KMS-11 (cell line): ENCODE measurements at regions not wholly inside any gene's neighbourhood (a gene's known extent, or its start where the extent isn't known, plus 50 kb on each side); places are given as distances from the start of the nearest gene placed in this dataset.

Source experiments
- H2AFZ ChIP-seq: fragments of 200-600 bp; sonication (generic); 2 replicates; pipeline ENCODE4 v1.6.1; 2016; ENCODE audit warnings: antibody characterized with exemption, mixed run types, low read depth
- H3K27ac ChIP-seq: fragments of 200-600 bp; sonication (generic); 2 replicates; pipeline ENCODE4 v1.6.1; 2016; ENCODE audit warnings: mild to moderate bottlenecking, mixed run types
- H3K27me3 ChIP-seq: fragments of 200-600 bp; sonication (generic); 2 replicates; pipeline ENCODE4 v1.6.1; 2017; ENCODE audit warnings: mild to moderate bottlenecking, low read depth, mixed run types, moderate library complexity; ENCODE audit not compliant: insufficient read depth
- H3K36me3 ChIP-seq: fragments of 200-600 bp; sonication (generic); 2 replicates; pipeline ENCODE4 v1.6.1; 2017; ENCODE audit warnings: mild to moderate bottlenecking, mixed run types; ENCODE audit not compliant: insufficient read depth
- H3K4me1 ChIP-seq: fragments of 200-600 bp; sonication (generic); 2 replicates; pipeline ENCODE4 v1.6.1; 2016; ENCODE audit warnings: mild to moderate bottlenecking, low read depth, mixed run types; ENCODE audit not compliant: poor library complexity, severe bottlenecking
- H3K4me2 ChIP-seq: fragments of 200-600 bp; sonication (generic); 2 replicates; pipeline ENCODE4 v1.7.0; 2016; ENCODE audit warnings: mild to moderate bottlenecking, mixed run types
- H3K4me3 ChIP-seq: fragments of 200-600 bp; sonication (generic); IDR thresholded peaks from 2 replicates; pipeline ENCODE4 v1.6.1; 2017; ENCODE audit warnings: low read depth, low read length, mixed read lengths; ENCODE audit not compliant: insufficient read depth
- H3K79me2 ChIP-seq: fragments of 200-600 bp; sonication (generic); 2 replicates; pipeline ENCODE4 v1.6.1; 2016; ENCODE audit warnings: low read depth, mixed run types; ENCODE audit not compliant: insufficient read depth
- H3K9ac ChIP-seq: fragments of 200-600 bp; sonication (generic); 2 replicates; pipeline ENCODE4 v1.6.1; 2016; ENCODE audit warnings: mild to moderate bottlenecking, mixed run types
- H4K20me1 ChIP-seq: fragments of 200-600 bp; sonication (generic); 2 replicates; pipeline ENCODE4 v1.6.1; 2016; ENCODE audit warnings: mild to moderate bottlenecking, mixed run types; ENCODE audit not compliant: insufficient read depth
- CTCF ChIP-seq: fragments of 200-600 bp; sonication (generic); conservative IDR thresholded peaks from 2 replicates; pipeline ENCODE4 v1.6.1; 2017; ENCODE audit warnings: low read depth, mild to moderate bottlenecking, antibody characterized with exemption, low read length, moderate library complexity, mixed read lengths

- Histone ChIP-seq H3K36me3 (no peaks in the 10 kb centered on the region), H3K27me3 (peaks cover 90% of the 10 kb centered on the region), H3K4me1 (no peaks in the 10 kb centered on the region), H3K4me2 (no peak overlapping the region), H3K79me2 (no peaks in the 10 kb centered on the region), H3K4me3 (no peak overlapping the region), H3K9ac (no peak overlapping the region), H3K27ac (no peak overlapping the region), H4K20me1 (no peaks in the 10 kb centered on the region), H2AFZ (no peak overlapping the region)
- TF ChIP-seq CTCF = no peak
Observed at GRCh38 chr20:63070301-63070625, 63.5 kb upstream of the BHLHE23 start.

DNA sequence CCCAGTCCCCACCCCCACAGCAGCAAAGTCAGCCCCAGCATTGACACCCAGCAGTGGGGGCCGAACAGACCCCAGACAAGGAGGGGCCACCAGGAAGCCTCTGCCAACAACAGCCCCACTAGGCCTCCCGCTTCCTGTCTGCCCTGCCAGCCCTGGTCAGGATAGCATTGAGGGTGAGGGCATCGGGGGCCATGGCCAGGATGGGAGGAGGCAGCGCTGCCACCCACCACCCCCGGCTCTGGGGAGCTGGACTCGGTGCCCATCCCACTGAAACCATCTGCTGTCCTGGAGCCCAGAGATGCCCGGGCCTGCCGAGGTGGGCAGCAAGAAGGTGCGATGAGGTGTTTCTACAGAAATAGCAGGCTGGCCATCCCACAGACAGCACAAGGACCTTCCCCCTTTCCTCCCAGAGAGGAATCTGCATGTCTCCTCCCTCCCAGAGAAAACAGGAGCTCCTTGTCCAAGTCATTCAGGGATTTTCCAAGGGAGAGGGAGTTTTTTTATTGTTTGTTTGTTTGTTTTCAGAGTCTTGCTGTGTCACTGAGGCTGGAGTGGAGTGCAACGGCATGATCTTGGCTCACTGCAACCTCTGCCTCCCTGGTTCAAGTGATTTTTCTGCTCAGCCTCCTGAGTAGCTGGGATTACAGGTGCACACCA, 62.1 kb upstream of the BHLHE23 start:
- Histone ChIP-seq H3K27me3 (peaks cover 90% of the 10 kb centered on the region), H2AFZ (no peak overlapping the region), H3K27ac (no peak overlapping the region), H3K9ac (no peak overlapping the region), H3K4me3 (no peak overlapping the region), H3K4me2 (no peak overlapping the region), H3K79me2 (no peaks in the 10 kb centered on the region), H3K4me1 (no peaks in the 10 kb centered on the region), H4K20me1 (no peaks in the 10 kb centered on the region), H3K36me3 (no peaks in the 10 kb centered on the region)
- TF ChIP-seq CTCF = no peak

DNA sequence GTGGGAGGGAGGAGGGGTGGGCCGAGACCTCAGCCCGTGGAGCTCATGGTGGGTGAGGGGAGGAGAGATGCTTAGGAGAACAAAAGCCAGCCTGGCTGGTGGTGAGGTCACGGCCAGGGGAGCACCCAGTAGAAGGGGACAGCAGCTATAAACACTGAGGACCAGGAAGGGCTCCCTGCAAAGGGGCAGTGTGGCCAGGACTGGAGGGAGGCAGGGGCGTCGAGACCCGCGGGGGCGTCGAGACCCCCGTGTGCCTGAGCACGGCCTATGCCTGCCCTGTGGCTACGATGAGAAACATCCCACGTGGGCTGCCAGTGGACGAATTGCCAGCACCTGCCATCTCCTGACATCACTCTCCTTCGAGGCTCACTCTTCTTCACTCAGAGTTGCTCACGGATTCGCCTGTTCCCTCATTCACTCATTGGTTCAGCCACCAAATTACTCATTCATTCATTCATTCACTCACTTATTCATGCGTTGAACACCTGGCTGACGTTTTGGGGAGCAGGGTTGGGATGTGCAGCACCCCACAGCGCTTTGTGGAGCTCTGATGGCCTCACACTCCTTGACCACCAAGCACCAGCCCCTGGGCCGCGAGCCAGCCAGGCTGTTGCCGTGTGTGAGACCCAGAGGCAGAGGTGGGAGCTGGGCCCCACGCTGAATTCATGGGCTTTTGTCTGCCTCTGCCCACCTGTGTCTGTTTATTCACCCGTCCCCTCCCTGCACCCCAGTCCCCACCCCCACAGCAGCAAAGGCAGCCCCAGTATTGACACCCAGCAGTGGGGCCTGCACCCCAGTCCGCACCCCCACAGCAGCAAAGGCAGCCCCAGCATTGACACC, 61.2 kb upstream of the BHLHE23 start:
- Histone ChIP-seq H3K36me3 (no peaks in the 10 kb centered on the region), H3K4me3 (no peak overlapping the region), H3K27me3 (peaks cover 90% of the 10 kb centered on the region), H3K79me2 (no peaks in the 10 kb centered on the region), H3K27ac (no peak overlapping the region), H2AFZ (no peak overlapping the region), H3K4me2 (no peak overlapping the region), H4K20me1 (no peaks in the 10 kb centered on the region), H3K4me1 (no peaks in the 10 kb centered on the region), H3K9ac (no peak overlapping the region)
- TF ChIP-seq CTCF = no peak

GRCh38 chr20:63067266-63067635, 60.5 kb upstream of the BHLHE23 start:
- H3K79me2 ChIP-seq = no peaks in the 10 kb centered on the region
- no peak for TF ChIP-seq CTCF

More at GRCh38 chr20:63067266-63067635, 60.5 kb upstream of the BHLHE23 start:
- no peak overlapping the region for H3K4me3 ChIP-seq
- no peak overlapping the region for H3K9ac ChIP-seq
- H3K27ac ChIP-seq = no peak overlapping the region
- no peaks in the 10 kb centered on the region for H3K36me3 ChIP-seq
- no peak overlapping the region for H2AFZ ChIP-seq
- no peaks in the 10 kb centered on the region for H3K4me1 ChIP-seq
- H4K20me1 ChIP-seq = no peaks in the 10 kb centered on the region
- H3K27me3 ChIP-seq = peaks cover 91% of the 10 kb centered on the region
- no peak overlapping the region for H3K4me2 ChIP-seq
